ENCODE measurements at regions not wholly inside any gene's neighbourhood (a gene's known extent, or its start where the extent isn't known, plus 50 kb on each side); places are given as distances from the start of the nearest gene placed in this dataset.

DNA sequence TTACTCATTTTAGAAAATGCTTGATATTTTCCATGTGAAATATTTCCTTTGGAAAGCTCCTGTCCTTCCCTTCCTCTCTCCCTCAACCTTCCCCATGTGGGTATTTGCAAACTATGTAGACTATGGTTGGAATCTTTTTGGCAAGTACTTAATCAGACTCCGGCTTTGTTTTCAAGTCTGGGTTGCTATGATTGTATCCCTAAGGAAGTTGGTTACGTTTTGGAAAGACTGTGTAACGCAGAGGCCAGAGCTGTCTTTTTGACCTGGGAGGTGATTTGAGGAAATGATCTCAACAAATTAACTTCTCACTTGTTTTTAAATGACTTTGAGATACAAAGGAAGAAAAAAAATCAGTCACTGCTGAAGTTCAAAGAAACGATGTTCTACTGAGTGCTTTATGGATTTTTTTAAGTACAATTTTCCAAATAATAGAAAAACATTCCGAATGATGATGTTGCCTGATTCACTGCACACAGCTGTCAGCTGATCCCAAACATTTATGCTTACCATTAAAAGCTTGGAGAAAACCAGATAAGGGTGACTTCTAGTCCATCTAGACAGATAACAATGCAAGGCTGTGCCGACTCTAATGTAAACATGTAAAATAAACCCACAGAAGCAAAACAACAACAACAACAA lies 145.5 kb upstream of the CELF2 start:
- no peak for DNase-seq

DNA sequence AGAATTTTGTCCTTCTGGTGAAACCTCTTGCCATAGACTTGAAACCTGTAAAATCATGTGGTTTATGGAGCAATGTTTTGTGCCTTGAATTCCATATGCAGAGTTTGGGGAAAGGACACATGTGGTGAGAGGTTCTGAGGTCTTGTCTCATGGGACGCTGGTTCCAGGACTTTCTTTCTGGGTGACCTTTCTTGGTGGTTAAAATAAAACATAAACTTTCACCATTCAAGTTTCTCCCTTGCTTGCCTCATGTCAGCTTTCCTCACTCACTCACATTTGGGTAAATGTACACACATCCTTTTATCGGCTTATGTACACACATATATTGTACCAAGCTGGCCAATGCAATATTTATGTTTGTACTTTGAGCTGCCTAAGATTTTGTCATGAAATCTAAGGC lies 144.9 kb upstream of the CELF2 start:
- DNase-seq = no peak
- TF ChIP-seq POLR2A (IDR thresholded peaks at IDR 0.05; ENCODE audit: low read length) (no peak), GATA1 (IDR thresholded peaks at IDR 0.05; ENCODE audit: low read depth, low read length) (no peak)

More for the DNA sequence above, 145.5 kb upstream of the CELF2 start:
- TF ChIP-seq GATA1 (IDR thresholded peaks at IDR 0.05; ENCODE audit: low read depth, low read length) = no peak
- no peak for TF ChIP-seq POLR2A (IDR thresholded peaks at IDR 0.05; ENCODE audit: low read length)

DNA sequence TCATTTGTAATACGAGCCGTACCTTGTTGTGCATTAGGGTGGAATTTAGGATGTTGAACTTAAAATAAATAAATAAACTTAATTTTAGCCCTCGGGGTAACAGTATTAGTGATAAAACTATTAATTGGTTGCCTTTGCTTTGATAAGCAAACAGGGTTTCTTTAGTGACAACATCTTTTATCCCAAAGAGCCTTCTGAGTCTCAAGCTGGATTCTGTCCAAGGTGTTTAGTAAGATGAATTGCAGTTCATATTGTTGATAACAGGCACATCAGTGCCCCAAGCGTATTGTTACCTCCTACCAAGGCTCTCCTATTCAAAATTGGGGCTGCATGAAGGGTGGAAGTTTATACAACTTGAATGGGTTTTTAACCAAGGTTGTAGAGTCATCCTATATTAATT lies 144.4 kb upstream of the CELF2 start:
- no peak for DNase-seq
- TF ChIP-seq GATA1 (IDR thresholded peaks at IDR 0.05; ENCODE audit: low read depth, low read length) (no peak), POLR2A (IDR thresholded peaks at IDR 0.05; ENCODE audit: low read length) (no peak)

DNA sequence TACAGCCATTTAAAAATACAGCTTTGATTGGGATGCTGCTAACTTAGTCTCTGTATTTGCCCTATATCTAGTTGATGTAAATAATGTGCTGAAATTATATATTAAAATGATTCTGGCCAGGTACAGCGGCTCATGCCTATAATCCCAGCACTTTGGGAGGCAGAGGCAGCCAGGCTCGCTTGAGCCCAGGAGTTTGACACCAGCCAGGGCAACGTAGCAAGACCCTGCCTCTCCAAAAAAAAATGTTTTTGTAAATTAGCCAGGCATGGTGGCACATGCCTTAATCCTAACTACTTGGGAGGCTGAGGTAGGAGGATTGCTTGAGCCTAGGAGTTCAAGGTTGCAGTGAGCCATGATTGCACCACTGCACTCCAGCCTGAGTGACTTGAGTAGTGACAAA lies 143.8 kb upstream of the CELF2 start:
- no peak for DNase-seq
- TF ChIP-seq GATA1 (IDR thresholded peaks at IDR 0.05; ENCODE audit: low read depth, low read length) = no peak
- TF ChIP-seq POLR2A (IDR thresholded peaks at IDR 0.05; ENCODE audit: low read length) = no peak

DNA sequence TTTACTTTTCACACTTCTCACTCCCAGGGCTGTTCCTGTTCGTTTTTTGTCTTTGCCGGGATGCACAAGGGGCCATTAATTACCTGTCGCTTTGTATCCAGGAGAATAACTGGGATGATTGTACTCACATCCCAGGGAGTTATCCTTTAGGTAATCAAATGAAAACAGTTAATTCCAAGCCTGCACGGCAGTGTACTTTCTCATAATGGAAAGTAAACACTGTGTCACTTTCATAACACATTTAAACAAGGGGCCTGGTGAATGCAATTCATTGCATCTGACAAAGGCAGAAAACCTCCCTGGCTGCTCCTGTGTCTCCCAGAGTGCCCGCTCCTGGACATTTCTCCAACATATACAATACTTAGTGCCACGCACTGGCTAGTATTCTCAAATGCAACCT lies 138.7 kb upstream of the CELF2 start:
- TF ChIP-seq POLR2A (IDR thresholded peaks at IDR 0.05; ENCODE audit: low read length) (no peak), GATA1 (IDR thresholded peaks at IDR 0.05; ENCODE audit: low read depth, low read length) (no peak)
- DNase-seq = no peak

DNA sequence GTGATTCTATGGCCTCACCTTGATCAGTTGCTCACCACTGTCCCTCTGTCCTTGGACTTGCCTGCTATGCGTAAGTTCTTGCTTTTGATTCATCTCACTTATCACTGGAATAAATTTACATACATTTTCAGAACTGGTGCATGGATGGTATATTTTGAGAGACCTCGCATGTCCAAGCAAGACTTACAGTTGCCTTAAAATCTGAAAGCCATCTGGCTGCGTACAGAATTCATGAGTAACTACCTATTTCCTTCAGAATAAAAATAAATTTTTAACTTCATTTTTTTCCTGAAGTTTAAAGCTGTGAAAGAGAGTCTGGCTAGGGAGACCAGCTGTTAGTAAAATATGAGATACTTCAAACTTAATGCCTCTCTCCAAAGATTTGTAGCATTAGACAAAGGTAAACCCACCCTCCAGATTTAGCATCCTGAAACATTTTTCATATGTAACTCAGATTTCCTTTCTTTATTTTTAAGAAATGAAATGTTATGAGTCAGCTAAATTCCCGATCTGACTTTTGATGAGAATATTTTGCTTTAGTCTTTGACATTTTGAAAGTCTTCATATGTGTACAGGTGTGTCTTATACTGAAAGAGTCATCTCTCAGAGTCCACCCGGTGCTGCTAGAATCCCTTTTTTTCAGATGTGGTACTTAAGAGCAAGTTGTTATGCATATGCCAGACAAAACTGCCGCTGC lies 136.4 kb upstream of the CELF2 start:
- TF ChIP-seq POLR2A (IDR thresholded peaks at IDR 0.05; ENCODE audit: low read length) (no peak), GATA1 (IDR thresholded peaks at IDR 0.05; ENCODE audit: low read depth, low read length) (no peak)
- DNase-seq = no peak

DNA sequence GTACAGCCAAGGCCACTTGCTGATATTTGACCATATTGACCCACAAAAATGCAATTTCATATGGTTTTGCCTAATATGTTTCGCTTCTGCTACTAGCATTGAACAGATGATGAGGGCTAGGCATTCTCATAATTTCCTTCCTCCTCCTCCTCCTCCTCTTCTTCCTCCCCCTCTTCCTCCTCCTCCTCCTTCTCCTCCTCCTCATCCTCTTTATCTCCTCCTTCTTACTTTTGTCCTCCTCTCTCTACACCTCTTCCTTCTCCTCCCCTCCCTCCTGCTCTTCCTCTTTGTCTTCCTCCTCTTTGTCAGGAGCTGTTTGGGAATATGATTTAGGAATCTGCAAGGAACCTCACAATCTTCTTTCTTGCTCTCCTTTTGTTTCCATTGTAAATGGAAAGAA lies 133.9 kb upstream of the CELF2 start:
- TF ChIP-seq GATA1 (IDR thresholded peaks at IDR 0.05; ENCODE audit: low read depth, low read length) (no peak), POLR2A (IDR thresholded peaks at IDR 0.05; ENCODE audit: low read length) (no peak)
- no peak for DNase-seq

DNA sequence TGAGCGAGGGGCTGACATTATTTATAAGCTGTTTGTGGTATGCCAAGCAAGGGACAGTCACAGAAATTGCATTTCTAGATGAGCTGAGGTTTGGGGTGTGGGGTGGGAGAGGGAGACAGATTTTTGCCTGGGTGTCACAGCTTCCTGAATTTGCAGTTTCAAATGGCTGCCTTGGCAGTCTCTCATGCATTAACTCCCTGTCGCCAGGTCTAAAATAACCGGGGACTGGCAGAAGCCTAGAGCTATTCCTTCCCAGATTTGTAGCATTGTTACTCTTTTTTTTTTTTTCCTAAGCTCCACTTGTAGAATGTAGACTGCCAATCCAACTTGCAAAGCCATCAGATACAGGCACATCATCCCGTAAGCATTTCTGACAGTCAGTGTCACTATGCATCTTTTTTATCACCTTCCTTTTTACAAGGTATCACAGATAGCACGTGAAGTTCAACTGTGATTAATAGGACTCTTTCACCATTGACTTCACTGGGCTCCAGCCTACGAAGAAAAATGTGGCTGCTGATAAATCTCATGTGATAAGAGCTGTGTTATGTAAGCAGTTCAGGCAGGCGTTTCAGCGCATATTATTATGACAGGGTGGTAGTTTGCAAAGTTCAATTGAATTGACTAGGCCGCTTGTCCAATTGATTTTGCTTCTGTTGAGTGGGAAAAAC lies 130.7 kb upstream of the CELF2 start:
- DNase-seq = no peak
- no peak for TF ChIP-seq GATA1 (IDR thresholded peaks at IDR 0.05; ENCODE audit: low read depth, low read length)
- TF ChIP-seq POLR2A (IDR thresholded peaks at IDR 0.05; ENCODE audit: low read length) = no peak

DNA sequence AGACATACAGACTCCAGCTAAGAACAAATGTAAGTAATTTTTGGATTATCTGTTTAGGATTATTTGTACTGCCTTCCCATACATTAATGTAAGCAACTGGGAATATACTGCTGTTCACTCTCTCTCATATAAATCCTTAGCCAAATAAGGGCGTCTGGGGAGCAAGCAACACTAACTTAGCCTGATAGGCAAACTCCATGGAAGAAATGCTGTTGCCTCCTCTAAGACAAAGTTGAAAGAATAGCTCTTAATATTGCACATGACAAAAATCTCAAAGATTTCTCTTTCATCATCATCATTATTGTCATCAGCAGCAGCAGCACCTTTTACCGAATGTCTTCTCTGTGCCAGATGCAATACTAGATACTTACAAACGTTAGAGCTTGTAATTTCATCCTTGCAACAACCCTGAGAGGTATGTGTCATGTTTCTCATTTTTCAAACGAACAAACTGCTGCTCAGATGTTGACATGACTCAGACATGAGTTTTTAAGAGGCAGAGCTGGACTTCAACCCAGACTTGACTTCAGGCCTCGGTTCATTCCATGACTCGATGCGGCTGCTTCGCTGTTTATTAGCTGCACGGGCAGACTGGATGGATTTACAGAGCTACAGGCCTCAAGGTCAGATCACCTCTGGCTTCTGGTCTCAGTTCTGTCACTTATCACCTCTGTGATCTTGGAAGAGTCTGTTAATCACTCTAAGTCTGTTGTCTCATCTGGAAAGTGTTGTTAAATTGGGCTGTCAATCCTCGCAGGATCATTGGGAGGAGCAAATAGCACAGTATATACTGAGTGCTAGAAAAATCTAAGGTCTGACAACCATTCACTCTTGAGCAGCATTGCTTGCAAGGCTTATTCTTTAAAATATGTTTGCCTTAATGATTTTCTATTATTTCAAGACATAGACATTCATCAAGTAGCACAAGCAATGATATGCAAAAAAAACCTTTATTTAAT lies 126.3 kb upstream of the CELF2 start:
- DNase-seq = no peak
- TF ChIP-seq POLR2A (IDR thresholded peaks at IDR 0.05; ENCODE audit: low read length) (no peak), GATA1 (IDR thresholded peaks at IDR 0.05; ENCODE audit: low read depth, low read length) (no peak)

DNA sequence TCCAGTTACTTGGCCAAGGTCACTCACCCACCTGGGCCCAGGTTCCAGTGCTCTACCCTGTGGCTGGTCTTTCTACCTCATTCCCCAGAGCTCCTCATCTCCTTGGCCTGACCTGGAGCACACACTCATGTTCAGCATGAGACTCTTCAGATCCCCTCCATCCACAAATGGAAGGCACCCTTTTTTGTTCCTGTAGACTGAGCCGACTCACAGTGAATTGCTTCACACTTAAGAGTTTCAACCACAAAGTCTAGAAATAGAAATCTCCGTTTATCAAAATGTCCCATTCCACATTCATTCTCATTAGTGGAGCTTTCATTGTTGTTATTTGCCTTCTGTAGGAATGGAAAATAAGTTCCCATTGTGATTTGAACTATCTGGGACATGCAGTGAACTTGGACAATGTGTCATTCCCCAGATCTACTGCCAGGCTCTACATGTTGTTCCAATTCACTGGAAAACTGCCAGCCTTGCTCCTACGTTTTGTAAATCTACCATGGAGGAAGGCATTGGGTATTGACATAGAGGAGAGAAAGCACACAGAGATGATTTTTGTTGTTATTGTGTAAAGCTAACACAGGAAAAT lies 125.3 kb upstream of the CELF2 start:
- TF ChIP-seq GATA1 (IDR thresholded peaks at IDR 0.05; ENCODE audit: low read depth, low read length) (no peak), POLR2A (IDR thresholded peaks at IDR 0.05; ENCODE audit: low read length) (no peak)
- no peak for DNase-seq

DNA sequence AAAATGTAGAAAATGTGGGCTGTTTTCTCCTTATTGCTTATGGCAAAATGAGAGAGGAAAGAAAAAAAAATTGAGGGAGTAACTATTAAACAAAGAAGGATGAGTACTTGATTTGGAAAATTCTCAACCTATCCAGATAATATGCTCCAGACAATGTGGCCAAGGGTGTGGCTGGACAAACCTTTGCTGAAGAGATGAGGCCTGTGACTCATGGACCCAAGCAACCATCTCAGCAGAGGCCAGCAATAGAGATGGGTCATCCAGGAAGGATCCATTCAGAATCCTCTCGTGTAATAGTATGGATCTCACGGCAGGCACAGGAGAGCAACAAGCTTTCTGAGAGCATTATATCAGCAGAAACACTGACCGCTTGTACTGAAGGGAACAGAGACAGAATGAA lies 120.3 kb upstream of the CELF2 start:
- no peak for DNase-seq
- no peak for TF ChIP-seq GATA1 (IDR thresholded peaks at IDR 0.05; ENCODE audit: low read depth, low read length)
- no peak for TF ChIP-seq POLR2A (IDR thresholded peaks at IDR 0.05; ENCODE audit: low read length)

DNA sequence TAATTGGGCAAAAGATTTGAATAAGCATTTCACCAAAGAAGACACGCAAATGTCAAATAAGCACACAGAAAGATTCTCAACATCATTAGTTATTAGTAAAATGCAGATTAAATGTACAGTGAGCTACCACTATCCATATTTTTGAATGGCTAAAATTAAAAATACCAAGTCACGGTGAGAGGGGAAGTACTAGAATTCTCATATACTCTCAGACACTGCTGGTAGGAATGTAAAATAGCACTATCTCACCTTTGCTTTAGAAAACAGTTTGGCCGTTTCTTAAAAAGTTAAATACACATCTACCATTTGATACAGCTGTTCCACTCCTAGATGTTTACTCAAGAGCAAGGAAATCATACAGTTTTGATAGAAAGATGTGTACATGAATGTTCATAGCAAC lies 115.8 kb upstream of the CELF2 start:
- TF ChIP-seq POLR2A (IDR thresholded peaks at IDR 0.05; ENCODE audit: low read length) (no peak), GATA1 (IDR thresholded peaks at IDR 0.05; ENCODE audit: low read depth, low read length) (no peak)
- no peak for DNase-seq

DNA sequence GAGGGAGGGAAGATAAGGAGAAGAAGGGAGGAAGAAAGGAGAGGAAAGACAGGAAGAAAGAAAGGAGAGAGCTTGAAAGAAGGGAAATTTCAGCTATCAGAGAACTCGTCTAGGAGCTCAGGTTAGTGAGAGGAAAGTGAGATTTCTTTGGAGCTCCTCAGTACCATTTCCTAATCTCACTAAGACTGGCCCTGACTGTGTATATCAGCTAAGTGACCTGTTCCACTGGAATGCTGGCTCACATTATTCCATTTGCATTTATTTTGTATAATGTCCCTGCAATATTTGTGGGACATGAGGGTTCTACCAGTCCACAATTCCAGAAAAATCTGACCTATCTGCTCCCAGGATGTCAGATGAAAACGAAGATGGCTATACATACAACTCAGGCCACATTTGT lies 114.7 kb upstream of the CELF2 start:
- TF ChIP-seq GATA1 (IDR thresholded peaks at IDR 0.05; ENCODE audit: low read depth, low read length) (no peak), POLR2A (IDR thresholded peaks at IDR 0.05; ENCODE audit: low read length) (no peak)
- DNase-seq = no peak
